CD8-positive, alpha-beta memory T cell (primary cell): ENCODE measurements at regions not wholly inside any gene's neighbourhood (a gene's known extent, or its start where the extent isn't known, plus 50 kb on each side); places are given as distances from the start of the nearest gene placed in this dataset.

Source experiments
- CTCF ChIA-PET: fragments of 350-600 bp; sonication (Branson Sonifier 250); formaldehyde crosslinking; loops from one replicate; lab custom pipeline; 2021; ENCODE audit warnings: antibody characterized with exemption; lab: Charles Lee
- POLR2A ChIA-PET: fragments of 350-600 bp; sonication (Branson Sonifier 250); formaldehyde crosslinking; loops from one replicate; lab custom pipeline; 2021; ENCODE audit warnings: antibody characterized with exemption; lab: Charles Lee
- DNase-seq, 5 donors: peaks; one replicate each; pipeline versions ENCODE4 v3.0.0 to v3.0.0-alpha.2; 2020 to 2022; ENCODE audit warnings: mixed read lengths in 1 of 5
- H3K27ac ChIP-seq: one replicate; pipeline ENCODE4 v1.7.0; 2013; ENCODE audit warnings: low read depth, mild to moderate bottlenecking, low read length, moderate library complexity
- H3K27me3 ChIP-seq: 2 replicates; pipeline ENCODE4 v1.7.0; 2013; ENCODE audit warnings: low read length, mild to moderate bottlenecking; ENCODE audit not compliant: insufficient read depth, poor library complexity, severe bottlenecking
- H3K36me3 ChIP-seq: 2 replicates; pipeline ENCODE4 v1.7.0; 2013; ENCODE audit warnings: mild to moderate bottlenecking, low read length, moderate library complexity; ENCODE audit not compliant: insufficient read depth
- H3K4me1 ChIP-seq: 2 replicates; pipeline ENCODE4 v1.7.0; 2013; ENCODE audit warnings: mild to moderate bottlenecking, low read length, moderate library complexity; ENCODE audit not compliant: insufficient read depth
- H3K4me3 ChIP-seq: 2 replicates; pipeline ENCODE4 v1.7.0; 2013; ENCODE audit warnings: mild to moderate bottlenecking, low read length
- H3K9me3 ChIP-seq: 2 replicates; pipeline ENCODE4 v1.7.0; 2013; ENCODE audit warnings: mild to moderate bottlenecking, low read length
- H3K27ac Mint-ChIP-seq, 8 donors: one replicate each; pipeline ENCODE4 v1.8.0; 2020 to 2021; ENCODE audit warnings: mixed read lengths in 8 of 8, mild to moderate bottlenecking in 6 of 8, inconsistent platforms in 3 of 8, moderate library complexity in 3 of 8
- H3K27me3 Mint-ChIP-seq, 2 donors: one replicate each; pipeline ENCODE4 v1.8.0; 2020 to 2021; ENCODE audit warnings: mixed read lengths in 2 of 2, mild to moderate bottlenecking in 1 of 2, moderate library complexity in 1 of 2
- H3K36me3 Mint-ChIP-seq, 3 donors: one replicate each; pipeline ENCODE4 v1.8.0; 2020 to 2021; ENCODE audit warnings: mixed read lengths in 3 of 3, inconsistent platforms in 1 of 3, mild to moderate bottlenecking in 1 of 3
- H3K4me1 Mint-ChIP-seq, 3 donors: one replicate each; pipeline ENCODE4 v1.8.0; 2020 to 2021; ENCODE audit warnings: mixed read lengths in 3 of 3, inconsistent platforms in 1 of 3, mild to moderate bottlenecking in 1 of 3
- H3K4me3 Mint-ChIP-seq, 7 donors: one replicate each; pipeline ENCODE4 v1.8.0; 2020 to 2021; ENCODE audit warnings: mixed read lengths in 7 of 7, mild to moderate bottlenecking in 6 of 7, moderate library complexity in 4 of 7, inconsistent platforms in 2 of 7
- H3K9me3 Mint-ChIP-seq, 5 donors: one replicate each; pipeline ENCODE4 v1.8.0; 2020 to 2022; ENCODE audit warnings: mixed read lengths in 5 of 5, mild to moderate bottlenecking in 3 of 5, moderate library complexity in 2 of 5, inconsistent platforms in 1 of 5

- no peak overlapping the region for H3K4me3 ChIP-seq
Measured at GRCh38 chr6:147001621-147002020, 202.6 kb upstream of the STXBP5 start.

GRCh38 chr6:147003186-147003585 lies 201.0 kb upstream of the STXBP5 start:
- ChIA-PET POLR2A (no interaction called here), CTCF (no interaction called here)
- Mint-ChIP-seq H3K27ac (no peak overlapping the region), H3K27me3 (peaks cover 0 to 4% of the 10 kb centered on the region in 2 donors), H3K36me3 (no peaks in the 10 kb centered on the region), H3K4me1 (no peaks in the 10 kb centered on the region), H3K4me3 (no peak overlapping the region), H3K9me3 (peaks cover 0 to 7% (median 0%) of the 10 kb centered on the region in 5 donors)
- H3K4me1 ChIP-seq, result no peaks in the 10 kb centered on the region
- H3K27me3 ChIP-seq, result no peaks in the 10 kb centered on the region
- DNase-seq, result no peak
- H3K9me3 ChIP-seq, result no peaks in the 10 kb centered on the region
- no peak overlapping the region for H3K4me3 ChIP-seq
- no peaks in the 10 kb centered on the region for H3K36me3 ChIP-seq
- no peak overlapping the region for H3K27ac ChIP-seq

More at GRCh38 chr6:147001621-147002020, 202.6 kb upstream of the STXBP5 start:
- no peaks in the 10 kb centered on the region for H3K36me3 Mint-ChIP-seq
- H3K27ac ChIP-seq, result no peak overlapping the region
- no peaks in the 10 kb centered on the region for H3K4me1 Mint-ChIP-seq
- H3K9me3 Mint-ChIP-seq, result peaks cover 0 to 5% (median 0%) of the 10 kb centered on the region in 5 donors
- H3K27ac Mint-ChIP-seq, result no peak overlapping the region
- no peak overlapping the region for H3K4me3 Mint-ChIP-seq
- no peaks in the 10 kb centered on the region for H3K36me3 ChIP-seq
- H3K27me3 ChIP-seq, result no peaks in the 10 kb centered on the region
- CTCF ChIA-PET, result no interaction called here
- no peaks in the 10 kb centered on the region for H3K4me1 ChIP-seq
- H3K9me3 ChIP-seq, result no peaks in the 10 kb centered on the region
- POLR2A ChIA-PET, result no interaction called here
- no peak for DNase-seq
- peaks cover 3 to 4% of the 10 kb centered on the region in 2 donors for H3K27me3 Mint-ChIP-seq

GRCh38 chr6:147005499-147005898 lies 198.7 kb upstream of the STXBP5 start:
- Mint-ChIP-seq H3K27me3 (no peaks in the 10 kb centered on the region), H3K4me1 (no peaks in the 10 kb centered on the region), H3K27ac (no peak overlapping the region), H3K4me3 (no peak overlapping the region), H3K9me3 (peaks cover 5 to 13% (median 9%) of the 10 kb centered on the region in 5 donors), H3K36me3 (no peaks in the 10 kb centered on the region)
- Histone ChIP-seq H3K4me3 (no peak overlapping the region), H3K4me1 (no peaks in the 10 kb centered on the region), H3K27me3 (no peaks in the 10 kb centered on the region), H3K27ac (no peak overlapping the region), H3K36me3 (no peaks in the 10 kb centered on the region), H3K9me3 (no peaks in the 10 kb centered on the region)
- POLR2A ChIA-PET, result no interaction called here
- no peak for DNase-seq
- CTCF ChIA-PET, result no interaction called here

- Histone ChIP-seq H3K9me3 (no peaks in the 10 kb centered on the region), H3K36me3 (no peaks in the 10 kb centered on the region), H3K27me3 (no peaks in the 10 kb centered on the region), H3K4me3 (no peak overlapping the region), H3K27ac (no peak overlapping the region), H3K4me1 (no peaks in the 10 kb centered on the region)
- DNase-seq, result no peak
- POLR2A ChIA-PET, result no interaction called here
- peaks cover 5 to 13% (median 9%) of the 10 kb centered on the region in 5 donors for H3K9me3 Mint-ChIP-seq
- no peaks in the 10 kb centered on the region for H3K4me1 Mint-ChIP-seq
- no peaks in the 10 kb centered on the region for H3K27me3 Mint-ChIP-seq
- H3K27ac Mint-ChIP-seq, result no peak overlapping the region
- no peak overlapping the region for H3K4me3 Mint-ChIP-seq
- no peaks in the 10 kb centered on the region for H3K36me3 Mint-ChIP-seq
- CTCF ChIA-PET, result no interaction called here
Measured at GRCh38 chr6:147007441-147007840, 196.8 kb upstream of the STXBP5 start.

GRCh38 chr6:147009358-147009757 lies 194.9 kb upstream of the STXBP5 start:
- ChIA-PET CTCF (interaction anchor here (1.3 kb wide), 1 partner anchor 21 kb away, joined by 4 read pairs; no protein-coding TSS in a partner anchor), POLR2A (no interaction called here)
- Mint-ChIP-seq H3K27me3 (no peaks in the 10 kb centered on the region), H3K4me1 (no peaks in the 10 kb centered on the region), H3K4me3 (no peak overlapping the region), H3K36me3 (no peaks in the 10 kb centered on the region), H3K9me3 (peaks cover 5 to 13% (median 9%) of the 10 kb centered on the region in 5 donors), H3K27ac (no peak overlapping the region)
- H3K36me3 ChIP-seq, result no peaks in the 10 kb centered on the region
- H3K27ac ChIP-seq, result no peak overlapping the region
- H3K9me3 ChIP-seq, result no peaks in the 10 kb centered on the region
- H3K4me3 ChIP-seq, result no peak overlapping the region
- no peaks in the 10 kb centered on the region for H3K27me3 ChIP-seq
- no peaks in the 10 kb centered on the region for H3K4me1 ChIP-seq
- no peak for DNase-seq

GRCh38 chr6:147015674-147016073 lies 188.5 kb upstream of the STXBP5 start:
- no peaks in the 10 kb centered on the region for H3K27me3 ChIP-seq
- H3K4me3 Mint-ChIP-seq, result no peak overlapping the region
- ChIA-PET CTCF (no interaction called here), POLR2A (no interaction called here)
- H3K9me3 Mint-ChIP-seq, result no peaks in the 10 kb centered on the region
- H3K4me1 Mint-ChIP-seq, result no peaks in the 10 kb centered on the region
- H3K4me3 ChIP-seq, result no peak overlapping the region
- no peaks in the 10 kb centered on the region for H3K9me3 ChIP-seq
- no peaks in the 10 kb centered on the region for H3K36me3 ChIP-seq
- H3K27ac ChIP-seq, result no peak overlapping the region
- no peaks in the 10 kb centered on the region for H3K4me1 ChIP-seq
- no peaks in the 10 kb centered on the region for H3K36me3 Mint-ChIP-seq
- peaks cover 0 to 5% of the 10 kb centered on the region in 2 donors for H3K27me3 Mint-ChIP-seq
- no peak overlapping the region for H3K27ac Mint-ChIP-seq
- no peak for DNase-seq

- Mint-ChIP-seq H3K27me3 (peaks cover 0 to 5% of the 10 kb centered on the region in 2 donors), H3K4me3 (no peak overlapping the region), H3K9me3 (no peaks in the 10 kb centered on the region), H3K4me1 (no peaks in the 10 kb centered on the region), H3K27ac (no peak overlapping the region), H3K36me3 (no peaks in the 10 kb centered on the region)
- DNase-seq, result no peak
- Histone ChIP-seq H3K36me3 (no peaks in the 10 kb centered on the region), H3K9me3 (no peaks in the 10 kb centered on the region), H3K4me1 (no peaks in the 10 kb centered on the region), H3K4me3 (no peak overlapping the region), H3K27ac (no peak overlapping the region), H3K27me3 (no peaks in the 10 kb centered on the region)
- ChIA-PET CTCF (no interaction called here), POLR2A (no interaction called here)
Measured at GRCh38 chr6:147016440-147016839, 187.8 kb upstream of the STXBP5 start.

- Histone ChIP-seq H3K4me1 (no peaks in the 10 kb centered on the region), H3K9me3 (no peaks in the 10 kb centered on the region), H3K36me3 (no peaks in the 10 kb centered on the region), H3K27ac (no peak overlapping the region), H3K27me3 (no peaks in the 10 kb centered on the region), H3K4me3 (no peak overlapping the region)
- peaks cover 0 to 5% of the 10 kb centered on the region in 2 donors for H3K27me3 Mint-ChIP-seq
- H3K27ac Mint-ChIP-seq, result no peak overlapping the region
- POLR2A ChIA-PET, result no interaction called here
- H3K4me1 Mint-ChIP-seq, result no peaks in the 10 kb centered on the region
- H3K36me3 Mint-ChIP-seq, result peaks cover 0 to under 1% (median 0%) of the 10 kb centered on the region in 3 donors
- DNase-seq, result no peak
- H3K9me3 Mint-ChIP-seq, result no peaks in the 10 kb centered on the region
- H3K4me3 Mint-ChIP-seq, result no peak overlapping the region
- CTCF ChIA-PET, result no interaction called here
Measured at GRCh38 chr6:147017153-147017552, 187.1 kb upstream of the STXBP5 start.

- H3K4me3 Mint-ChIP-seq, result no peak overlapping the region
- POLR2A ChIA-PET, result no interaction called here
Measured at GRCh38 chr6:147019001-147019400, 185.2 kb upstream of the STXBP5 start.

More at GRCh38 chr6:147019001-147019400, 185.2 kb upstream of the STXBP5 start:
- Histone ChIP-seq H3K9me3 (no peaks in the 10 kb centered on the region), H3K27me3 (no peaks in the 10 kb centered on the region), H3K36me3 (no peaks in the 10 kb centered on the region), H3K27ac (no peak overlapping the region), H3K4me3 (no peak overlapping the region), H3K4me1 (no peaks in the 10 kb centered on the region)
- H3K36me3 Mint-ChIP-seq, result peaks cover 0 to 2% (median 0%) of the 10 kb centered on the region in 3 donors
- no peaks in the 10 kb centered on the region for H3K4me1 Mint-ChIP-seq
- H3K27ac Mint-ChIP-seq, result no peak overlapping the region
- no peak for DNase-seq
- CTCF ChIA-PET, result no interaction called here
- H3K27me3 Mint-ChIP-seq, result peaks cover 0 to 5% of the 10 kb centered on the region in 2 donors
- no peaks in the 10 kb centered on the region for H3K9me3 Mint-ChIP-seq
